Globus pallidus (tissue), 1 donor: ENCODE measurements at regions not wholly inside any gene's neighbourhood (a gene's known extent, or its start where the extent isn't known, plus 50 kb on each side); places are given as distances from the start of the nearest gene placed in this dataset.
"Not testable (repeated sequence)": the region's sequence is repeated elsewhere in the genome, so short reads cannot be mapped to it uniquely, and the experiment has no call there.

ENCODE experiments used
- DNase-seq: peaks from one replicate; pipeline ENCODE4 v3.0.0-alpha.2; 2015; ENCODE audit warnings: low spot score

DNA sequence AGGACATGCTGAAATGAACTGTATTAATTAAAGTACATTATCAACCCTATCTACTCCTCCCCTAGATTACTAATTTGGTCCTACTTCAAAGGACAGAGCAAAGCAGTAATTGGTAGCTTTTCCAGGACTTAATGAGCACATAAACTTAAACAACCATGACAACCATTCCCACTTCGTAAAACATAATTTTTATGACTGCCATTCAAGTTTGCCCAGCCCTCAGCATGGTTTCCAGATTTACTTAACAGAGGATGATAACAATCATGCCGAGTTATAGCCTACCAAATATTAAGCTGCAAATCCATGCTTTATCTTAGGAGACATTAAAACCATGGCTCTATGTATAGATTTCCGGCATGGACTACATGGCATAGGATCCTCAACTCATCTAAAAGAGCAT lies 401.1 kb upstream of the CHAC2 start:
- DNase-seq: no peak

GRCh38 chr2:53362934-53363333 lies 404.7 kb upstream of the CHAC2 start:
- no peak for DNase-seq

GRCh38 chr2:53356291-53356905 lies 411.2 kb upstream of the CHAC2 start:
- DNase-seq: no peak

GRCh38 chr2:53353135-53354114 lies 414.2 kb upstream of the CHAC2 start:
- no peak for DNase-seq

- no peak for DNase-seq
Measured at GRCh38 chr2:53347269-53347668, 420.3 kb upstream of the CHAC2 start.

GRCh38 chr2:53342248-53342647 lies 425.4 kb upstream of the CHAC2 start:
- no peak for DNase-seq

- DNase-seq: no peak
Measured at GRCh38 chr2:53334610-53335009, 433.0 kb upstream of the CHAC2 start.

- no peak for DNase-seq
Measured at GRCh38 chr2:53331667-53332066, 435.9 kb upstream of the CHAC2 start.

GRCh38 chr2:53317861-53318260 lies 449.7 kb upstream of the CHAC2 start:
- no peak for DNase-seq

DNA sequence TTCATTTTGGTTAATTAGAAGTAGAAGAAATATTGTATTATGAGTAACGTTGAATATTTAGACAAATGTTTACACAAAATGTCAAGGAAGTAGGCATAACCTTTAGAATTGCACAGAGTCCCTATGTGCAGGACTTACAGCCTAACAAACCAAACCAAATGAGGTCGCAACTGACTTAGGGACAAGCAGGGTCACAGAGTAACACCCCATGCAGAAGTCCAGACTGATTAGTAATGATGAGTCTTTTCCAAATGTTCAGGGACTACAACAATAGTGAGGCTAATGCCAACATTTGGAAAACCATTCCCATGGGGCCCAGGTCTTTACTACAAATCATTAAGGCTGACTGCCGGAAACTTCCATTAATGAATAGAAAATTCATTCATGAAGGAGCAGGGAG lies 452.5 kb upstream of the CHAC2 start:
- no peak for DNase-seq

GRCh38 chr2:53314718-53315117 lies 452.9 kb upstream of the CHAC2 start:
- DNase-seq: no peak

DNA sequence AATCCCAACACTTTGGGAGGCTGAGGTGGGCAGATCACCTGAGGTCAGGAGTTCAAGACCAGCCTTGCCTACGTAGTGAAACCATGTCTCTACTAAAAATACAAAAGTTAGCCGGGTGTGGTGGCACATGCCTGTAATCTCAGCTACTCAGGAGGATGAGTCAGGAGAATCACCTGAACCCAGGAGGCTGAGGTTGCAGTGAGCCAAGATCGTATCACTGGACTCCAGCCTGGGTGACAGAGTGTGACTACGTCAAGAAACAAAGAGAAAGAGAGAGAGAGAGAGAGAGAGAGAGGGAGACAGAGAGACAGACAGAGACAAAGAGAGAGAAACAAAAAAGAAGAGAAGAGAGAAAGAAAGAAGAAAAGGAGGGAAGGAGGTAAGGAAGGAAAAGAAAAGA lies 454.0 kb upstream of the CHAC2 start:
- not testable (repeated sequence) for DNase-seq

DNA sequence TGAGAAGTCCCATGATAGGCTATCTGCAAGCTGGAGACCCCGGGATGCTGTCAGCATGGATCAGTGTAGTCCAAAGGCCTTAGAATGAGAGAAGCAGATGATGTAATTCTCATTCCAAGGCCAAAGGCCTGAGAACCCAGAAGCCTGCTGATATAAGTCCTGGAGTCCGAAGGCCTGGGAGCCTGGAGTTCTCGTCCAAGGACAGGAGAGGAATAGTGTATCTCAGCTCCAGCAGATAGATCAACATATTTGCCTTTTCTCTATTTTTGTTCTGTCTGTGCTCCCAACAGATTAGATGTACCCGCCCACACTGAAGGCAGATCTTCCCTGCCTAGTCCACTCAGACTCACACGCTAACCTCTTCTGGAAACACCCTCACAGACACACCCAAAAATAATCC lies 454.9 kb upstream of the CHAC2 start:
- no peak for DNase-seq

DNA sequence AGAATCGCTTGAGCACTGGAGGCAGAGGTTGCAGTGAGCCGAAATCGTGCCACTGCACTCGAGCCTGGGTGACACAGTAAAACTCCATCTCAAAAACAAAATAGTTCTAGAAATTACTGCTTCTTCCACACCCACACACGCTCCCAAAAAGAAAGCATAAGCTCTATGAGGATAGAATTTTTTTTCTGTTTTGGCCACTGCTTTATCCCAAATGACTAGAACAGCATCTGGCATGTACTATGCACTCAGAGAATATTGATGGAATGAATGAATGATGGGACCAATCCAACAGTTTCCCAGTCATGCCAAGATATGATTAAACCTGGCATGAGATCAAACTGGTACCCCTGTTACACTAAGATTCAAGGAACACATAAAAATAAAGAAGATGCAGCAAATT lies 455.4 kb upstream of the CHAC2 start:
- no peak for DNase-seq

- DNase-seq: no peak
Measured at GRCh38 chr2:53303012-53303578, 464.5 kb upstream of the CHAC2 start.

- DNase-seq: no peak
Measured at GRCh38 chr2:53302455-53302854, 465.1 kb upstream of the CHAC2 start.

GRCh38 chr2:53289309-53290006 lies 478.1 kb upstream of the CHAC2 start:
- no peak for DNase-seq

DNA sequence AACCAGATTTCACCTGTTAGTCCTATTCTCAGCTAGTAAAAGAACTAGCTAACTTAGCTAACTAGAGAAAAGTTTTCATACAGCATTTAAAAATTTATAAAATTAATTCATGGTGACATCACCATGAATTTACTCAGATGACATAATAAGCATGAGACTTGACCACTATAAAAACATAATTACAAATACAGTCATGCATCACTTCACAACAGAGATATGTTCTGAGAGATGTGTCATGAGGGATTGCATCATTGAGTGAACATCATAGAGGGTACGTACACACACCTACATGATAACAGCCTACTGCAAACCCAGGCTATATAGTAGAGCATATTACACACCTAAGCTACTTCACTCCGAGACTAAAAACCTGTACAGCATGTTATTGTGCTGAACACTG lies 481.3 kb upstream of the CHAC2 start:
- DNase-seq: no peak

DNA sequence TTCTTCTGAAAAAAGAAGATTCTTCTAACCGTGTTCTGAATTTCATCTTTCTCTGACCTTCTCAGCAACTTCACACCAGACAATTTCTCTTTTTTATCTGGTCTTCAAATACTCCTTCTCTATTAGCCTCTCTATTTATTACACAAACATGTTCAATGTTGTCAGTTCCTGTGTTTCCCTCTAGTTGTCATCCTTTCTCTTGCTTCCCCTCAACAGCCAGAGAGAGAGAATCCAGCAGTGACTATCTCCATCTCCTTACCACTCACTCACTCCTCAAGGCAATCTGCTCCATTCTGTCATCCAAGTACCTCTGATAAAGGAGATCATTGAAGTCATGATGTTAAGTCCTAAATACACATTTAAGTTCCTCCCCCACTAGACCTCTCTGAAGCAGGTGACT lies 491.9 kb upstream of the CHAC2 start:
- DNase-seq: no peak

GRCh38 chr2:53268626-53269025 lies 499.0 kb upstream of the CHAC2 start:
- no peak for DNase-seq

GRCh38 chr2:53268086-53268485 lies 499.5 kb upstream of the CHAC2 start:
- DNase-seq: no peak

DNA sequence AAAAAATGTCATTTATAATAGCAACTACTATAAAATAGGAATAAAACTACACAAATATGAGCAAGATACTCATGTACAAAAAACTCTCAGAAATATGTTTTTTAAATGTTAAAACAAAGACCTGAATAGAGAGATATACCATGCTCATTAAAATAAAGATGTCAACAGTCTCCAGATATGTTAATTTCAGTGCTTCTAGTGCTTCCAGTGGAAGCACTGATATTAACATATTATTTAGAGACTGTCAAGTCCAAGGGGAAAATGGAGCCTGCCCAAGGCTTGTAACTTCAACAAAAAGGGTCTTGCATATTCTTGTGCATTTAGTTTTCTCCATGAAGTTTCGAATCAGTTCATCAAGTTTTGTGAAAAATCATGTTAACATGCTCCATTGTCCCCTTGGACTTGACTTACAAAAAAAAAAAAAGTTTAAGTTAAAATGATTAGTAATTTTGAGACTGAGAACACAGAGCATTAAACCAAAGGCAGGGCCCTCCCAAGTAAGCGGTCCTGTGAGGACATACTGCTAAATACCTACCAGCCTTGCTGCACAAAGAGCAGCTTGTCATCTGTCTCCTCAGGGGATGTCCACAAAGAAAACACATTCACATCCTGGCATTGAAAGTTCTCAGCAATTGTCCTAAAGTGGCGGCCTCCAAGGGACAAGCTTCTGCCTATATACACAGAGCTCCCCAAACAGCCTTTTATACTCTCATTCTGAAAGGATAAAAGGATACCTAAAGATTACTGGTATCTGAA lies 501.9 kb upstream of the CHAC2 start:
- DNase-seq: no peak
